ENCODE measurements at regions not wholly inside any gene's neighbourhood (a gene's known extent, or its start where the extent isn't known, plus 50 kb on each side); places are given as distances from the start of the nearest gene placed in this dataset.

GRCh38 chrX:35622040-35622439 lies 176.1 kb upstream of the MAGEB16 start (continued):
- no peak for TF ChIP-seq NFATC3 (CRISPR knock-in tag; IDR thresholded peaks at IDR 0.05)
- no peak for TF ChIP-seq ZBTB33 (CRISPR knock-in tag; IDR thresholded peaks at IDR 0.05)
- TF ChIP-seq POGK (CRISPR knock-in tag; conservative IDR thresholded peaks at IDR 0.05) = no peak

GRCh38 chrX:35622601-35623000 lies 175.5 kb upstream of the MAGEB16 start:
- H3K36me3 ChIP-seq (replicated peaks in 1 of 2; ENCODE audit: control insufficient read depth in 1 of 2, insufficient read depth in 2 of 2, low read length in 2 of 2) = no peaks in the 10 kb centered on the region
- H3K4me3 ChIP-seq (replicated peaks in 1 of 3; ENCODE audit: insufficient read depth in 1 of 3, low read depth in 2 of 3, low read length in 3 of 3) = no peak overlapping the region
- no peak overlapping the region for H3K9ac ChIP-seq (ENCODE audit: insufficient read depth, low read depth, low read length)
- ChIA-PET POLR2A (no interaction called here), CTCF (ENCODE audit: low intra/inter-chr PET ratio, low total read pairs) (no interaction called here)
- in situ Hi-C loops (cut with HindIII; ENCODE audit: extremely low pct_ligation_motif_present, low pct_unique_long_range_greater_than_20kb) = no loop called here
- TF ChIP-seq RNF2 (conservative IDR thresholded peaks at IDR 0.05; ENCODE audit: low read depth) (no peak), MXD4 (CRISPR knock-in tag; IDR thresholded peaks at IDR 0.05) (no peak), RFX5 (IDR thresholded peaks at IDR 0.05; ENCODE audit: low read depth, low read length) (no peak), ZNF770 (CRISPR knock-in tag; IDR thresholded peaks at IDR 0.05) (no peak), ARID3A (IDR thresholded peaks at IDR 0.05; ENCODE audit: low read depth, low read length) (no peak), PHB2 (IDR thresholded peaks at IDR 0.05; ENCODE audit: partially characterized antibody) (no peak), KDM5A (IDR thresholded peaks at IDR 0.05; ENCODE audit: borderline replicate concordance, low read length) (no peak), ZNF331 (CRISPR knock-in tag; IDR thresholded peaks at IDR 0.05) (no peak), MXI1 (IDR thresholded peaks at IDR 0.05; ENCODE audit: borderline replicate concordance, low read depth, low read length) (no peak), ZNF557 (CRISPR knock-in tag; IDR thresholded peaks at IDR 0.05) (no peak)
- H2AFZ ChIP-seq (ENCODE audit: low read length) = no peak overlapping the region
- H4K20me1 ChIP-seq (ENCODE audit: insufficient read depth, low read length) = no peaks in the 10 kb centered on the region
- no TSS peak for BruUV-seq (replicated peaks)
- FAIRE-seq (no peak), ATAC-seq (no peak), DNase-seq (ENCODE audit: low spot score) (no peak)
- no peaks in the 10 kb centered on the region for H3K9me3 ChIP-seq (ENCODE audit: low read length)
- H3K79me2 ChIP-seq (ENCODE audit: insufficient read depth, low read length) = no peaks in the 10 kb centered on the region
- no peak overlapping the region for H3K27ac ChIP-seq (ENCODE audit: extremely low read length, insufficient read depth, low read length)
- intact Hi-C loops (cut with micrococcal nuclease; ENCODE audit: unreplicated experiment) = no loop called here
- H3K27me3 ChIP-seq (ENCODE audit: control insufficient read depth in 1 of 2, insufficient read depth in 2 of 2, low read length in 2 of 2) = no peaks in the 10 kb centered on the region
- H3K4me2 ChIP-seq (ENCODE audit: low read depth, low read length) = no peak overlapping the region
- WGBS (ENCODE audit: low lambda C conversion rate) = 37% methylated on average over 4 of the region's 5 CpGs
- H3K4me1 ChIP-seq (ENCODE audit: insufficient read depth, low read length) = no peaks in the 10 kb centered on the region

Measured in HepG2 (cell line).